AG09319 (cell line): ENCODE measurements at regions not wholly inside any gene's neighbourhood (a gene's known extent, or its start where the extent isn't known, plus 50 kb on each side); places are given as distances from the start of the nearest gene placed in this dataset.

Source experiments
- DNase-seq: peaks from one replicate; pipeline ENCODE4 v3.0.0-alpha.2; 2010; ENCODE audit warnings: low read depth; ENCODE audit errors: extremely low read depth
- TF ChIP-seq, protein P1 (sequence below): IDR thresholded peaks from 2 replicates; pipeline ENCODE4 v1.5.1; 2011; ENCODE audit warnings: low read depth, mild to moderate bottlenecking, inconsistent platforms, low read length, moderate library complexity

DNA sequence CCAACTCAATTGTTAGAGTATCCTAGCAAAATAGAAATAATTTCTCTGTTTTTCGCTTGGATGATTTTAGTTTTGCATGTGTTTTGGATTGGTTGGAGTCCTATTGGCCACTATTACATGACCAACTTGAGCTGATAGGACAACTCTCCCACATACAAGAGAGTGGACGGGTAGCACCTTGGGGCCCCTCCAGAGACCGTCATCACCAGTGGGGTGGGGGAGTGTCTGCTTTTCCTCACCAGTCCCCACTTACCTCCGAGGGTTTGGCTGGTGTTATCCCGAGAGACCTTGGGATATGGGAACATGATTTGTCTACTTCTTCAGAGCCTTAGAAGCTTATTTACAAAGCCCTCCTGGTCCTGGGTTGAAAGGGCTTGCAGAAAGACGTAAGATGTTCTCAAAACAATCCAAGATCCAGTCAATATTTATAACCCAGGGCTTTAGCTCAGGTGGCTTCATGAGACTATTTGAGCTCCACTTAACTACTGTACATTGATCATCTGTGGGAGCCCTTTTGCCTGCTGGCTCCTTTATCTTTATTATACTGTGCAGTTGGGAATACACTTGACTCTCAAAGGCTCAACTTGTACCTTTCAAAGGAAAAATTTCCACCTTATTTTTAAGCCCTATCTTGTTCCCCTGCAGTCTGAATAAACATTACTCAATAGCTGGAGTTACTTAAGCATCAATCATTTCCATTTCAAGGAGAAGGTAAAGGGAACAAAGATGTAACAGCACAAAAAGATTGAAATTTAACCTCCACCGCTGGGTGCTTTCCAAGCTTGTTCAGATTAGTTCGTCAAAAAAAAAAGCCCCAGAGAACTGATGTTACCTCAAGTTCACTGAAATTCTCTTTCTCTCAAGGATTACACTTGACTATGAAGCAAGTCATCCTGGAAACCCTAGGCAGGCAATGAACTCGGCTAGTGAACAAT is 119.7 kb downstream of the WDR11 start:
- TF ChIP-seq, protein P1, sequence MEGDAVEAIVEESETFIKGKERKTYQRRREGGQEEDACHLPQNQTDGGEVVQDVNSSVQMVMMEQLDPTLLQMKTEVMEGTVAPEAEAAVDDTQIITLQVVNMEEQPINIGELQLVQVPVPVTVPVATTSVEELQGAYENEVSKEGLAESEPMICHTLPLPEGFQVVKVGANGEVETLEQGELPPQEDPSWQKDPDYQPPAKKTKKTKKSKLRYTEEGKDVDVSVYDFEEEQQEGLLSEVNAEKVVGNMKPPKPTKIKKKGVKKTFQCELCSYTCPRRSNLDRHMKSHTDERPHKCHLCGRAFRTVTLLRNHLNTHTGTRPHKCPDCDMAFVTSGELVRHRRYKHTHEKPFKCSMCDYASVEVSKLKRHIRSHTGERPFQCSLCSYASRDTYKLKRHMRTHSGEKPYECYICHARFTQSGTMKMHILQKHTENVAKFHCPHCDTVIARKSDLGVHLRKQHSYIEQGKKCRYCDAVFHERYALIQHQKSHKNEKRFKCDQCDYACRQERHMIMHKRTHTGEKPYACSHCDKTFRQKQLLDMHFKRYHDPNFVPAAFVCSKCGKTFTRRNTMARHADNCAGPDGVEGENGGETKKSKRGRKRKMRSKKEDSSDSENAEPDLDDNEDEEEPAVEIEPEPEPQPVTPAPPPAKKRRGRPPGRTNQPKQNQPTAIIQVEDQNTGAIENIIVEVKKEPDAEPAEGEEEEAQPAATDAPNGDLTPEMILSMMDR: no peak
- DNase-seq: no peak

DNA sequence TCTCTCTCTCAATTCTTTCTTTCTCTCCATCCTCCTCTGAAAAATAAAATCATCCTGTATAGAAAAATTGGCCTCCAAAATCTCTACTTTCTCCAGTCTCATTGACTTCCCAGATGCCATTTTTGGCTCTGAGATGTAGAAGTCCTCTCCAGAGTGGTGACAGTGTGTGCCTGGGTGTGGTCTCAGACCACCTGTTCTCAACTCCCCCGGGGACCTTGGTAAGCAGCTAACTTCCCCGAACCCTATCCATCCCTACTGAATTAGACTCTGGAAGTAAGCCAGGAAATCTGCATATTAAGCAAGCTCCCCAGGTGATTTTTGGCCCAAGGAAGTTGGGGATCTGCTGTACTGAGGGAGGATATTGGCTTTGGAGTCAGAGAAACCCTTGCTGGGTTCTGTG is 120.5 kb downstream of the WDR11 start:
- TF ChIP-seq, protein P1: no peak
- DNase-seq: no peak

DNA sequence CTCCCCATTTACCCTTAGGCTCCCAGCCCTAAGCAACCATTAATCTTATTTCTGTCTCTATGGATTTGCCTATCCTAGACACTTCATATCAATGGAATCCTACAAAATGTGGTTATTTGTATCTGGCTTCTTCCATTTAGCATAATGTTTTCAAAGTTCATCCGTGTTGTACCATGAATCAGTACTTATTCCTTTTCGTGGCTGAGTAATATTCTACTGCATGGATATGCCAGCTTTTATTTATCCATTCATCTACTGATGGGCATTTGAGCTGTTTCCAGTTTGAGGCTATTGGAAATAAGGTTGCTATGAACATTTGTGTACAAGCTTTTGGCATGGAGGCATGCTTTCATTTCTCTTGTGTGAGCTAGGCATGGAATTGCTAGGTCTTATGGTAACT is 121.1 kb downstream of the WDR11 start:
- no peak for DNase-seq
- TF ChIP-seq, protein P1: no peak

DNA sequence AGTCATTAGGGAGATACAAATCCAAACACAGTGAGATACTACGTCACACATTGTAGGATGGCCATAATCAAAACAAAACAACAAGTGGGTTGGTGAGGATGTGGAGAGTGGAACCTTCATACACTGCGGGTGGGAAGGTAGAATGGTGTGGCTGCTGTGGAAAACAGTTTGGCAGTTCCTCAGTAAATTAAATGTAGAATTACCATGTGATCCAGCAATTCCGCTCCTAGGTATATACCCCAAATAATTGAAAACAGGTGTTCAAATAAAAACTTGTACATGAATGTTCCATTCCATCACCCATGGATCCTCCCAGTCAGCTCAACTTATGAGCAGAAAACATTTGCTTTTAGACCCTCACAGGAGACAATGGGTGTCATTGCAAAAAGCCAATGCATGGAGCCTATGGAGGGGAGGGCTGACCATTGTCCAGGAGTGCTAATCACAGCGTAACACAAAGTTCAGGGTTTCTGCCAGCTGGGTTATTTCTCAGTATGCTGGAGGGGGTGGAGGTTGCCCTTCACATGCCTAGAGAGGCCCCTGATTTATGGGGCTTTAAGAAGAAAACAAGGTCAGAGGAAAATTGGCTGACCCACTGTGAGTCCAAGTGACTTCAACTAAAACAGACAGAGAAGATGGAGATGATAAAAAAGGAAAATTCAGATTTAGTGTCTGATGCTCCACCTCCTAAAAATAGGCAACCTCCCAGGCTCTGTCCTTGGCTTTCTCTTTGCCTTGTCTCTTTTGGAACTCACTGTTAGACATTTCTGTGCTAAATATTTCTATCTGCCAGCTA is 124.1 kb downstream of the WDR11 start:
- DNase-seq: no peak
- TF ChIP-seq, protein P1: no peak

DNA sequence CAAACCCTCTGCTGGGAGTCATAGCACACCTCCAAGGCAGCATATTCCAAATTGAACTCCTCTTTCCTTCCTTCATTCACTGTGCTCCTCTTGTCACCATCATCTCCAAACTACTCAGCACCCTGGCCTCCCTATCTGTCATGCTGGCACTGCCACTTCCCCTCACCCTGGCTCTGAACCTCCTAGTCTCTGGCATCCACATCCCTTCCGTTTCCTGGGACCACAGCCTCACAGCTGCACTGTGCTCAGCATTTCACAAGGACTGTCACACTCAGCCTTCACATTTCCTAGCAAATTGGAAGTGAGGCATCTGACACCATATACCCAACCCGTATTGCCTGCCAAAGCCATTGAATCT is 124.7 kb downstream of the WDR11 start:
- no peak for DNase-seq
- TF ChIP-seq, protein P1: no peak

DNA sequence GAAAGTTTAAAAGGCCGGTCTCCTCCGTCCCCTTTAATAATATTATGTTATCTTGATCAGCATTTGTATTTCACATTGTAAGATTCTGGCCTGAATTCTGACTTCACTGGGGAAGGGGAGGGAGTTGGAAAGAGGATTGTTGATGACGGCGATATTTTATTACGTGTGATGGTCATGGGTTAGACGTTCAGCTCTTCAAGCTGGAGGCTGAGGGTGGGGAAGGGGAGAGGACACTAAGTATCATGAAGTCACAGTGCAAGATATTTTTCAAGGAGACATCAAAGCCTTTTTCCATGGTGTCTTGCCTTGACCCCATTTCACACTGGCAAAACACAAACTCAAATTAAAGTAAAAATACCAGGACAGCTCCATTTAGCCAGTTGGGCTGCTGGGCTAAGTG is 126.7 kb downstream of the WDR11 start:
- TF ChIP-seq, protein P1: no peak

More for the DNA sequence above, 126.7 kb downstream of the WDR11 start:
- DNase-seq: no peak
